Psoas muscle (tissue), 7 donors: ENCODE measurements at regions not wholly inside any gene's neighbourhood (a gene's known extent, or its start where the extent isn't known, plus 50 kb on each side); places are given as distances from the start of the nearest gene placed in this dataset.

Source experiments
- ATAC-seq, 4 donors: fragments of 200-7000 bp; cut with Tn5 transposase; one replicate each; pipeline ENCODE4 v1.9.1; 2020; ENCODE audit warnings: moderate library complexity in 3 of 4, mild to moderate bottlenecking in 2 of 4
- DNase-seq, 2 donors: peaks; one replicate each; pipeline ENCODE4 v3.0.0-alpha.2; 2020
- H3K27ac ChIP-seq: fragments of 200-600 bp; one replicate; pipeline ENCODE4 v1.8.0; 2022
- H3K27me3 ChIP-seq, 3 donors: fragments of 200-600 bp in 1 of 3; one replicate each; pipeline versions ENCODE4 v1.6.1 to v1.8.0; 2013 to 2022; ENCODE audit warnings: low read length in 2 of 3, mild to moderate bottlenecking in 2 of 3, moderate library complexity in 1 of 3; ENCODE audit not compliant: insufficient read depth in 3 of 3
- H3K36me3 ChIP-seq, 2 donors: fragments of 200-600 bp in 1 of 2; one replicate each; pipeline versions ENCODE4 v1.6.1 to v1.8.0; 2013 to 2022; ENCODE audit warnings: low read depth in 1 of 2, mild to moderate bottlenecking in 1 of 2, moderate library complexity in 1 of 2; ENCODE audit not compliant: insufficient read depth in 1 of 2
- H3K4me1 ChIP-seq: fragments of 200-600 bp; one replicate; pipeline ENCODE4 v1.8.0; 2022
- H3K4me3 ChIP-seq: fragments of 200-600 bp; one replicate; pipeline ENCODE4 v1.8.0; 2022; ENCODE audit warnings: mild to moderate bottlenecking
- H3K9me3 ChIP-seq: fragments of 200-600 bp; one replicate; pipeline ENCODE4 v1.8.0; 2022
- WGBS, 3 donors: extraction: QIAGEN DNeasy Blood & Tissue Kit; methylation state at CpG; one replicate each; pipeline versions ENCODE4 v1.1.6 to v1.1.7; 2013; 5-methylcytosine and 5-hydroxymethylcytosine counted together
- intact Hi-C, 2 donors: fragments of 100-400 bp; cut with DNase I; formaldehyde crosslinking; loops; one replicate each; pipeline versions ENCODE4 v1.11.0 to v1.14.2; 2022
- TF ChIP-seq, protein P1 (sequence below): fragments of 200-600 bp; IDR thresholded peaks from one replicate; pipeline ENCODE4 v1.8.0; 2022; ENCODE audit warnings: antibody characterized with exemption
- donor health status: healthy with polysubstance abuse.
- donor health status: DM: no; HTN: no; CAD: no; lungs with moderate emphysema.
- donor health status: Bipolar disorder and iron deficiency.
- donor health status: healthy.
- donor health status: DM: yes; HTN: yes; CAD: no.
- donor health status: DM: no; HTN: no; CAD: no.
- donor health status: DM: yes; HTN: yes; CAD: no.

DNA sequence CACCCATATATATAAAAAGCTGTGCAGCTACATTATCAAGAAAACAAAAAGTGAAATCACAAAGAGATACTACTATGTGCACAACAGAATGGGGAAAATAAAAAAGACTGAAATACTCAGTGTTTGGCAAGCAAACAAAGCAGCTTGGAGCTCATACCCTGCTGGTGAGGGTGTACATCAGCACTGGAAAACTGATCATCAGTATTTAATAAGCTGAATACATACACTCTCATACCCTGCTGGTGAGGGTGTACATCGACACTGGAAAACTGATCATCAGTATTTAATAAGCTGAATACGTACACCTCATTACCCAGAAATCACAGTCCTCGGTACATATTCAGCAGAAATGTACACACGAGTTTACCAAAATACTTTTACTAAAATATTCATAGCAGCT lies 220.8 kb downstream of the SPP2 start:
- H3K9me3 ChIP-seq: no peaks in the 10 kb centered on the region
- H3K27ac ChIP-seq: no peak overlapping the region
- no peak for DNase-seq
- intact Hi-C loops: no loop called here
- no peaks in the 10 kb centered on the region for H3K36me3 ChIP-seq
- TF ChIP-seq, protein P1, sequence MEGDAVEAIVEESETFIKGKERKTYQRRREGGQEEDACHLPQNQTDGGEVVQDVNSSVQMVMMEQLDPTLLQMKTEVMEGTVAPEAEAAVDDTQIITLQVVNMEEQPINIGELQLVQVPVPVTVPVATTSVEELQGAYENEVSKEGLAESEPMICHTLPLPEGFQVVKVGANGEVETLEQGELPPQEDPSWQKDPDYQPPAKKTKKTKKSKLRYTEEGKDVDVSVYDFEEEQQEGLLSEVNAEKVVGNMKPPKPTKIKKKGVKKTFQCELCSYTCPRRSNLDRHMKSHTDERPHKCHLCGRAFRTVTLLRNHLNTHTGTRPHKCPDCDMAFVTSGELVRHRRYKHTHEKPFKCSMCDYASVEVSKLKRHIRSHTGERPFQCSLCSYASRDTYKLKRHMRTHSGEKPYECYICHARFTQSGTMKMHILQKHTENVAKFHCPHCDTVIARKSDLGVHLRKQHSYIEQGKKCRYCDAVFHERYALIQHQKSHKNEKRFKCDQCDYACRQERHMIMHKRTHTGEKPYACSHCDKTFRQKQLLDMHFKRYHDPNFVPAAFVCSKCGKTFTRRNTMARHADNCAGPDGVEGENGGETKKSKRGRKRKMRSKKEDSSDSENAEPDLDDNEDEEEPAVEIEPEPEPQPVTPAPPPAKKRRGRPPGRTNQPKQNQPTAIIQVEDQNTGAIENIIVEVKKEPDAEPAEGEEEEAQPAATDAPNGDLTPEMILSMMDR: no peak
- H3K4me3 ChIP-seq: no peak overlapping the region
- no peaks in the 10 kb centered on the region for H3K27me3 ChIP-seq
- no peaks in the 10 kb centered on the region for H3K4me1 ChIP-seq
- no peak for ATAC-seq
- WGBS, 3 donors: 74 to 90% (median 75%) methylated on average over 4 of the region's 4 CpGs

DNA sequence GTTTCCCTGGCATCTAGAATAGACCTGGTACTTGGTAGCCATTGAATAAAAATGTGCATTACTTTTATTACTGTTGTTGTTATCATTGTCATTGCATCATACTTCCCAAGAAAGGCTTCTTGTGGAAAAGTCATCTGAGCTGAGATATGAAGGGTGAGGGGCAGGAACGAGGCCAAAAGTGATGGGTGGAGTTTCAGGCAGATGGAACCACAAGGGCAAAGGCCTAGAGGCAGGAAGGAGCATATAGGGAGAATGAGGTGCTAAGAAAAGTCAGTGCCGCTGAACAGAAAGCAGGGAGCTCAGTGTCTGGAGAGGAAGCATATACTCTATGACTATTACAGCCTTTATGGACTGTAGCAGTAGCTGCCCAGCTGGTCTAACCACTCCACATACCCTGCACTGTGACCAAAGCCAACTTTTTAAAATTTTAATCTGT lies 219.3 kb downstream of the SPP2 start:
- TF ChIP-seq, protein P1: no peak
- Histone ChIP-seq H3K27me3 (no peaks in the 10 kb centered on the region), H3K4me3 (no peak overlapping the region), H3K9me3 (no peaks in the 10 kb centered on the region), H3K36me3 (no peaks in the 10 kb centered on the region), H3K4me1 (no peaks in the 10 kb centered on the region), H3K27ac (no peak overlapping the region)
- ATAC-seq: no peak
- WGBS, 3 donors: 55 to 61% (median 60%) methylated on average over 2 of the region's 2 CpGs
- DNase-seq: no peak
- intact Hi-C loops: no loop called here

DNA sequence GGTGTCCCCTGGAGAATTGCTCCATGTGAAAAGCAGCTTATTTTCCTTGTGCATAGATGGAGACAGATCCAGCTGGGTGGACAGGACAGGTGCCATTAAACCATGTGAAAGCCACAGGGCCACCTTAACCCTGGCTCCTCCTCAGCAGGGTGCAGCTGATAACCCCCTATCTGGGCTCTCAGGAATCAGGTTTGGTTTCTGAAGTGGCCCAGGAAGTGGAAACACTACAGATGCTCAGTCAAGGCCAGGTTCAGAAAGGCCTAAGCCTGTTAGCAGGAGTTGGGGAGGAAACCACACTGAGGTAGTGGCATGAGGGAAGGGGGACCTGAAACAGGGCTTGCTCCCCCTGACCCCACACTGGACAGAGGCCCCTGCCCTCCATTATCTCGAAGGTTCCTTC lies 217.0 kb downstream of the SPP2 start:
- ATAC-seq: no peak
- no peak overlapping the region for H3K4me3 ChIP-seq
- intact Hi-C loops: no loop called here
- 72 to 82% (median 79%) methylated on average over 1 of the region's 1 CpG for WGBS, 3 donors
- H3K4me1 ChIP-seq: no peaks in the 10 kb centered on the region
- no peak overlapping the region for H3K27ac ChIP-seq
- TF ChIP-seq, protein P1: no peak
- no peaks in the 10 kb centered on the region for H3K36me3 ChIP-seq
- DNase-seq: no peak
- H3K9me3 ChIP-seq: no peaks in the 10 kb centered on the region
- no peaks in the 10 kb centered on the region for H3K27me3 ChIP-seq

DNA sequence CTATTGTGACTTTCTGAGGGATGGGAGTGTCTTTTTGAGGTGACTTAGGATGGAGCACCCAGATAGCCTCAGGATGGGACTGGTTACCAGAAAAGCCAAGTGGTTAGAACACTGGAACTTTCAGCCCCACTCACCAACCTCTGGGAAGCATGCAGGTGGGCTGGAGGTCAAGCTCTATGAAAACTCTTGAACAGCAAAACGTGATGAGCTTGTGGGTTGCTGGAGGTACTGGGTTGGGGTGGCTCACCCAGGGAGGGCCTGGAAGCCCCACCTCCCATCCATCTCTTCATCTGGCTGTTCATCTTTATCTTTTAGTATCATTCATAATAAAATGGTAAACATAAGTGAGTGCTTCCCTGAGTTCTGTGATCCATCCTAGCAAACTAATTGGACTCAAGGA lies 216.4 kb downstream of the SPP2 start:
- no peak overlapping the region for H3K27ac ChIP-seq
- no peaks in the 10 kb centered on the region for H3K36me3 ChIP-seq
- no peak for DNase-seq
- no peaks in the 10 kb centered on the region for H3K27me3 ChIP-seq
- 59 to 67% (median 64%) methylated on average over 1 of the region's 1 CpG for WGBS, 3 donors
- TF ChIP-seq, protein P1: no peak
- H3K4me3 ChIP-seq: no peak overlapping the region
- H3K4me1 ChIP-seq: no peaks in the 10 kb centered on the region
- H3K9me3 ChIP-seq: no peaks in the 10 kb centered on the region
- ATAC-seq: no peak
- intact Hi-C loops: no loop called here

DNA sequence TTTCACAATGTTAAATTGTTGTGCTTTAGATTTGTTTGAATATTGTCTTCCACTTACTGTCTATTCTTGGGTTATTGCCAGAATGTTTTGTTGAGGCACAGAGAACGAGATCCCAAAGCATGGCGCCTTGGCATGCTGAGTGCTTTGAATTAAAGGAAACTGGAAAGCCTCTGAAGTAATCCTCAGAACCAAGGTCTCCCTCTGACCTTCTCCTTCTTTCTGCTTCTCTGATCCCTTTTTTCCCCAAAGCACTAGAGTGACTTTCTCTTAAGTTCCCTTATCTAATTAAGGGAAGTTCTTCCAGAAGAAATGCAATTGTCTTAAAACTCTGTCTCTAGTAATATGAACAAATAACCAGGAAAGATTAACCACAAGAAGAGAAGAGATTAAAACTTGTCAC lies 214.7 kb downstream of the SPP2 start:
- H3K27me3 ChIP-seq: no peaks in the 10 kb centered on the region
- H3K9me3 ChIP-seq: no peaks in the 10 kb centered on the region
- no peak overlapping the region for H3K27ac ChIP-seq
- ATAC-seq (no peak), DNase-seq (no peak)
- H3K36me3 ChIP-seq: no peaks in the 10 kb centered on the region
- H3K4me1 ChIP-seq: no peaks in the 10 kb centered on the region
- intact Hi-C loops: no loop called here
- no peak overlapping the region for H3K4me3 ChIP-seq
- 61 to 68% (median 65%) methylated on average over 2 of the region's 2 CpGs for WGBS, 3 donors
- TF ChIP-seq, protein P1: no peak
